GM12878 (cell line): ENCODE measurements at regions not wholly inside any gene's neighbourhood (a gene's known extent, or its start where the extent isn't known, plus 50 kb on each side); places are given as distances from the start of the nearest gene placed in this dataset.

ENCODE experiments used
- ATAC-seq: fragments of 200-7000 bp; cut with Tn5 transposase; 3 replicates; pipeline ENCODE4 v1.9.1; 2020; ENCODE audit warnings: mild to moderate bottlenecking, moderate library complexity
- BruUV-seq: library from RNA; stranded (reverse); fragments of 400-500 nt; replicated peaks from 2 replicates; lab custom pipeline; 2021; lab: Mats Ljungman, UMichigan
- CTCF ChIA-PET: fragments of 300-600 bp; sonication (Branson Sonifier 250); formaldehyde crosslinking; extraction: SDS; loops from one replicate; lab custom pipeline; 2021; ENCODE audit warnings: inconsistent platforms; lab: Yijun Ruan, JAX
- POLR2A ChIA-PET: fragments of 350-600 bp; formaldehyde crosslinking; extraction: SDS; loops from one replicate; lab custom pipeline; 2021; ENCODE audit warnings: inconsistent platforms; lab: Charles Lee
- RAD21 ChIA-PET: fragments of 300-600 bp; sonication (Branson Sonifier 250); formaldehyde crosslinking; loops from one replicate; lab custom pipeline; 2023; ENCODE audit warnings: antibody characterized with exemption; ENCODE audit not compliant: unreplicated experiment; lab: Charles Lee
- SMC1A ChIA-PET: fragments of 300-600 bp; sonication (Branson Sonifier 250); formaldehyde crosslinking; loops from one replicate; lab custom pipeline; 2023; ENCODE audit not compliant: unreplicated experiment, uncharacterized antibody; lab: Charles Lee
- DNase-seq: peaks from one replicate; pipeline ENCODE4 v3.0.0-alpha.2; 2011; ENCODE audit warnings: low read depth, low spot score
- FAIRE-seq: peaks from 3 replicates; lab custom pipeline; 2011; peaks lifted over from hg19 to GRCh38; lab: Jason Lieb, UNC
- H2AFZ ChIP-seq: 2 replicates; pipeline ENCODE4 v1.6.0; 2011; ENCODE audit warnings: low read depth, low read length, control low read depth; ENCODE audit not compliant: control insufficient read depth
- H3K27ac ChIP-seq: 2 replicates; pipeline ENCODE4 v1.5.1; 2011; ENCODE audit warnings: control low read depth; ENCODE audit not compliant: control insufficient read depth, insufficient read depth
- H3K27me3 ChIP-seq, 2 experiments: replicated peaks in 1 of 2; 2 replicates each; pipeline versions ENCODE4 v1.6.0 to v1.6.1; 2011; ENCODE audit warnings: low read length in 1 of 2; ENCODE audit not compliant: control insufficient read depth in 2 of 2, insufficient read depth in 2 of 2
- H3K36me3 ChIP-seq, 2 experiments: 2 replicates each; pipeline ENCODE4 v1.5.1; 2011; ENCODE audit warnings: low read length in 1 of 2; ENCODE audit not compliant: control insufficient read depth in 2 of 2, insufficient read depth in 2 of 2
- H3K4me1 ChIP-seq: 2 replicates; pipeline ENCODE4 v1.6.1; 2011; ENCODE audit warnings: mild to moderate bottlenecking, low read length, moderate library complexity, mixed read lengths; ENCODE audit not compliant: control insufficient read depth, insufficient read depth
- H3K4me2 ChIP-seq: 2 replicates; pipeline ENCODE4 v1.6.0; 2011; ENCODE audit warnings: control low read depth; ENCODE audit not compliant: control insufficient read depth, insufficient read depth
- H3K4me3 ChIP-seq: fragments of 200-600 bp; sonication (generic); 2 replicates; pipeline ENCODE4 v1.5.1; 2016
- H3K79me2 ChIP-seq: 2 replicates; pipeline ENCODE4 v1.6.0; 2011; ENCODE audit warnings: low read length; ENCODE audit not compliant: control insufficient read depth, insufficient read depth
- H3K9ac ChIP-seq: 2 replicates; pipeline ENCODE4 v1.8.0; 2011; ENCODE audit warnings: low read length, control low read depth, mixed read lengths; ENCODE audit not compliant: control insufficient read depth, insufficient read depth
- H3K9me3 ChIP-seq: replicated peaks from 3 replicates; pipeline ENCODE4 v1.5.1; 2011; ENCODE audit warnings: mild to moderate bottlenecking, low read length; ENCODE audit not compliant: control insufficient read depth, insufficient read depth
- H4K20me1 ChIP-seq: 2 replicates; pipeline ENCODE4 v1.6.0; 2011; ENCODE audit not compliant: control insufficient read depth, insufficient read depth
- FOXK2 ChIP-seq: fragments of 450-650 bp; IDR thresholded peaks from 2 replicates; pipeline ENCODE4 v1.6.1; 2017; ENCODE audit warnings: mild to moderate bottlenecking, moderate library complexity
- NR2C1 ChIP-seq: fragments of 450-650 bp; IDR thresholded peaks from 2 replicates; pipeline ENCODE4 v1.6.1; 2017; ENCODE audit warnings: antibody characterized with exemption, mild to moderate bottlenecking, moderate library complexity
- RBBP5 ChIP-seq: fragments of 200-600 bp; sonication (generic); conservative IDR thresholded peaks from 2 replicates; pipeline ENCODE4 v1.6.1; 2016
- RELB ChIP-seq: fragments of 450-650 bp; IDR thresholded peaks from 2 replicates; pipeline ENCODE4 v1.6.1; 2017; ENCODE audit warnings: low read depth, mild to moderate bottlenecking, moderate library complexity
- ZNF24 ChIP-seq: fragments of 450-650 bp; IDR thresholded peaks from 2 replicates; pipeline ENCODE4 v1.6.1; 2017; ENCODE audit warnings: antibody characterized with exemption, mild to moderate bottlenecking
- ZSCAN29 ChIP-seq: fragments of 450-650 bp; IDR thresholded peaks from 2 replicates; pipeline ENCODE4 v1.6.1; 2017; ENCODE audit warnings: mild to moderate bottlenecking, moderate library complexity
- WGBS: methylation state at CpG from one replicate; pipeline ENCODE4 v1.1.6; 2016; ENCODE audit warnings: low lambda C conversion rate; ENCODE audit not compliant: insufficient replicate concordance, insufficient coverage; ENCODE audit errors: missing lambda C conversion rate; 5-methylcytosine and 5-hydroxymethylcytosine counted together
- in situ Hi-C: fragments of 300-500 bp; cut with MboI; formaldehyde crosslinking; loops from 9 replicates; pipeline ENCODE4 v1.14.3; 2018; ENCODE audit warnings: mixed read lengths
- intact Hi-C: fragments of 100-400 bp; cut with micrococcal nuclease; formaldehyde crosslinking; loops from one replicate; pipeline ENCODE4 v1.14.2; 2022; ENCODE audit not compliant: unreplicated experiment

DNA sequence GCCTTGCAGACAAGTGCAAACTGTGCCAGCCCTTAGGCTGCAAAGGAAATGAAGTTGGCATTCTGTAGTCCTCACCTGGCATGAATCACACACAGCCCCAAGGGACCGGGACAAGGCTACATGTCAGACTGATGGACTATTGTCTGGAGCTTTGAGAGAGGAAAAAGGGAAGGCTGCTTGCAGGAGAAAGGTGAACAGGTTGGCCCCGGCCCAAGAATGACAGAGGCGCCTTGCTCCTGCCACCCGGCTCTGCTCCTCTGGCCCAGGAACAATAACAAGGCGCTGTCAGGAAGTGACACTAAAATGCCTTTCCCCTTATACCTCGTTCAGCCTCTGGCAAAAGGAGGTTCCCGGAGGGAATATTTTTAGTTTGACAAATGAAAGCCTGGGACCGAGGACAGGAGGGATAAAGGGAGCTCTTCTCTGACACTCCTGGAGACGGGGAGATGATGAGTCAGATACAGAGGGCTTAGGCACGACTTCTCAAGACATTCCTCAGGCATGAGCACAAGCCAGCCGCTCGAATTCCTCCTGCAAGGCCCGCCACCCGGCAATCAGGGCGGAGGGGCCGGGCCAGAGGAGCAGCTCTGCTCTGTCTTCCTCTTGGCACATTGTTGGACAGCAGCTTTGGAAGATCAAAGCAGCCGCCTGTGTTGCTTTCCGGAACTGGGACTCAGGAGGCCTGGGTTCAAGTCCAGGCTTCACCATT lies 105.8 kb downstream of the NOG start:
- Histone ChIP-seq H3K27me3 (peaks cover 0 to 2% of the 10 kb centered on the region in 2 experiments; a peak in 2 of 4 replicates), H4K20me1 (no peaks in the 10 kb centered on the region), H3K4me3 (no peak overlapping the region), H3K27ac (no peak overlapping the region), H3K4me1 (no peaks in the 10 kb centered on the region), H3K4me2 (no peak overlapping the region), H3K9me3 (no peaks in the 10 kb centered on the region), H2AFZ (no peak overlapping the region), H3K36me3 (no peaks in the 10 kb centered on the region), H3K79me2 (no peaks in the 10 kb centered on the region), H3K9ac (no peak overlapping the region)
- no TSS peak for BruUV-seq
- SMC1A ChIA-PET, result no interaction called here
- RAD21 ChIA-PET, result no interaction called here
- no peak for FAIRE-seq
- TF ChIP-seq RELB (no peak), ZNF24 (no peak), NR2C1 (no peak), RBBP5 (no peak), FOXK2 (no peak), ZSCAN29 (no peak)
- no peak for DNase-seq
- WGBS, result 50% methylated on average over 18 of the region's 18 CpGs
- intact Hi-C loops, result no loop called here
- POLR2A ChIA-PET, result no interaction called here
- in situ Hi-C loops, result no loop called here
- no peak for ATAC-seq
- CTCF ChIA-PET, result interaction anchor here (1.0 to 1.9 kb wide), 3 partner anchors 17 to 200 kb away, joined by 3 to 5 read pairs (median 3); no protein-coding TSS in a partner anchor
